HepG2 (cell line): ENCODE measurements at regions not wholly inside any gene's neighbourhood (a gene's known extent, or its start where the extent isn't known, plus 50 kb on each side); places are given as distances from the start of the nearest gene placed in this dataset.

Experiments used
- ATAC-seq: fragments of 200-7000 bp; cut with Tn5 transposase; 3 replicates; pipeline ENCODE4 v1.9.1; 2020; ENCODE audit warnings: mild to moderate bottlenecking, moderate library complexity
- BruUV-seq: library from RNA; stranded (reverse); fragments of 400-500 nt; replicated peaks from 2 replicates; lab custom pipeline; 2021; lab: Mats Ljungman, UMichigan
- CTCF ChIA-PET: fragments of 300-600 bp; formaldehyde crosslinking; extraction: SDS; loops from one replicate; lab custom pipeline; 2021; ENCODE audit warnings: low total read pairs, inconsistent platforms, low intra/inter-chr PET ratio; lab: Yijun Ruan, JAX
- POLR2A ChIA-PET: fragments of 350-600 bp; sonication (Branson Sonifier 250); formaldehyde crosslinking; loops from one replicate; lab custom pipeline; 2020; ENCODE audit warnings: antibody characterized with exemption, inconsistent platforms; lab: Yijun Ruan, JAX
- DNase-seq: peaks from one replicate; pipeline ENCODE4 v3.0.0-alpha.2; 2015; ENCODE audit warnings: low spot score
- FAIRE-seq: peaks from 3 replicates; lab custom pipeline; 2011; peaks lifted over from hg19 to GRCh38; lab: Jason Lieb, UNC
- H2AFZ ChIP-seq: one replicate; pipeline ENCODE4 v1.6.1; 2011; ENCODE audit warnings: low read length, inconsistent platforms
- H3K27ac ChIP-seq: fragments of 300-600 bp; 3 replicates; pipeline ENCODE4 v1.8.0; 2011; ENCODE audit warnings: mixed run types, mild to moderate bottlenecking, mixed read lengths, low read length, inconsistent platforms; ENCODE audit not compliant: insufficient read depth; ENCODE audit errors: extremely low read length
- H3K27me3 ChIP-seq, 2 experiments: fragments of 200-600 bp in 1 of 2; 2 replicates in 1 of 2; 3 replicates in 1 of 2; pipeline versions ENCODE4 v1.6.0 to v1.8.0; 2011; ENCODE audit warnings: low read length in 2 of 2, mild to moderate bottlenecking in 2 of 2, moderate library complexity in 2 of 2, inconsistent platforms in 1 of 2; ENCODE audit not compliant: insufficient read depth in 2 of 2, control insufficient read depth in 1 of 2
- H3K36me3 ChIP-seq, 2 experiments: fragments of 200-600 bp in 1 of 2; replicated peaks in 1 of 2; 2 replicates in 1 of 2; 3 replicates in 1 of 2; pipeline versions ENCODE4 v1.5.1 to v1.8.0; 2011; ENCODE audit warnings: low read length in 2 of 2, inconsistent platforms in 1 of 2; ENCODE audit not compliant: insufficient read depth in 2 of 2, control insufficient read depth in 1 of 2
- H3K4me1 ChIP-seq: 2 replicates; pipeline ENCODE4 v1.5.1; 2012; ENCODE audit warnings: low read length, inconsistent platforms; ENCODE audit not compliant: insufficient read depth
- H3K4me2 ChIP-seq: 2 replicates; pipeline ENCODE4 v1.6.0; 2011; ENCODE audit warnings: low read depth, low read length, inconsistent platforms
- H3K4me3 ChIP-seq, 3 experiments: fragments of 200-600 bp in 1 of 3; sonication (generic), shearing (Covaris generic) in 1 of 3; replicated peaks in 1 of 3; 2 replicates each; pipeline ENCODE4 v1.5.1; 2011 to 2016; ENCODE audit warnings: low read length in 3 of 3, inconsistent platforms in 2 of 3, low read depth in 2 of 3, mild to moderate bottlenecking in 2 of 3, control low read depth in 1 of 3, mixed read lengths in 1 of 3; ENCODE audit not compliant: insufficient read depth in 1 of 3
- H3K79me2 ChIP-seq: one replicate; pipeline ENCODE4 v1.6.1; 2011; ENCODE audit warnings: low read length, inconsistent platforms; ENCODE audit not compliant: insufficient read depth
- H3K9ac ChIP-seq: 2 replicates; pipeline ENCODE4 v1.6.0; 2011; ENCODE audit warnings: mild to moderate bottlenecking, low read depth, low read length, inconsistent platforms; ENCODE audit not compliant: insufficient read depth
- H3K9me3 ChIP-seq: 2 replicates; pipeline ENCODE4 v1.5.1; 2012; ENCODE audit warnings: mild to moderate bottlenecking, low read length
- H4K20me1 ChIP-seq: 2 replicates; pipeline ENCODE4 v1.6.0; 2011; ENCODE audit warnings: inconsistent platforms, mild to moderate bottlenecking, low read length, moderate library complexity; ENCODE audit not compliant: insufficient read depth
- GATA4 ChIP-seq: sonication (generic); IDR thresholded peaks from 2 replicates; pipeline ENCODE4 v1.6.1; 2016; ENCODE audit warnings: antibody characterized with exemption, low read depth, borderline replicate concordance
- SRF ChIP-seq: IDR thresholded peaks from 2 replicates; pipeline ENCODE4 v1.6.1; 2011; ENCODE audit warnings: mild to moderate bottlenecking, low read depth, low read length, moderate library complexity
- SYNCRIP ChIP-seq: fragments of 200-400 bp; formaldehyde crosslinking; IDR thresholded peaks from 2 replicates; pipeline ENCODE4 v1.6.1; 2018; ENCODE audit warnings: mild to moderate bottlenecking, low read depth, low read length; ENCODE audit not compliant: insufficient read depth
- ZC3H13 ChIP-seq: sonication (generic); formaldehyde crosslinking; IDR thresholded peaks from 2 replicates; pipeline ENCODE4 v1.8.1; 2023; ENCODE audit warnings: mild to moderate bottlenecking, missing genetic modification reagents, moderate library complexity
- ZFP1 ChIP-seq: IDR thresholded peaks from 2 replicates; pipeline ENCODE4 v1.6.1; 2016
- ZNF256 ChIP-seq: sonication (generic); formaldehyde crosslinking; conservative IDR thresholded peaks from 2 replicates; pipeline ENCODE4 v1.4.0; 2020; ENCODE audit warnings: missing genetic modification reagents
- ZUFSP ChIP-seq: sonication (generic); formaldehyde crosslinking; IDR thresholded peaks from 2 replicates; pipeline ENCODE4 v1.9.0; 2021; ENCODE audit warnings: missing genetic modification reagents, mild to moderate bottlenecking, borderline replicate concordance
- WGBS: methylation state at CpG from one replicate; pipeline ENCODE4 v1.1.6; 2017; ENCODE audit warnings: low lambda C conversion rate; 5-methylcytosine and 5-hydroxymethylcytosine counted together
- in situ Hi-C: cut with HindIII; loops from 2 replicates; pipeline ENCODE4 v1.10.0; 2017; ENCODE audit warnings: low pct_unique_long_range_greater_than_20kb; ENCODE audit not compliant: extremely low pct_ligation_motif_present
- intact Hi-C: fragments of 100-400 bp; cut with micrococcal nuclease; formaldehyde crosslinking; loops from one replicate; pipeline ENCODE4 v1.10.0; 2022; ENCODE audit not compliant: unreplicated experiment
- TF ChIP-seq, protein P1 (sequence below): fragments of 450-650 bp; IDR thresholded peaks from 2 replicates; pipeline ENCODE4 v1.6.1; 2016
- TF ChIP-seq, protein P2 (sequence below): sonication (generic); formaldehyde crosslinking; conservative IDR thresholded peaks from 2 replicates; pipeline ENCODE4 v1.4.0; 2020; ENCODE audit warnings: missing genetic modification reagents
- TF ChIP-seq, protein P3 (sequence below): sonication (generic); formaldehyde crosslinking; IDR thresholded peaks from 2 replicates; pipeline ENCODE4 v1.5.1; 2020; ENCODE audit warnings: missing genetic modification reagents, mild to moderate bottlenecking, borderline replicate concordance
- TF ChIP-seq, protein P4 (sequence below): sonication (generic); formaldehyde crosslinking; IDR thresholded peaks from 2 replicates; pipeline ENCODE4 v1.4.0; 2020; ENCODE audit warnings: mild to moderate bottlenecking, missing genetic modification reagents, borderline replicate concordance
- TF ChIP-seq, protein P5 (sequence below): sonication (generic); formaldehyde crosslinking; IDR thresholded peaks from 2 replicates; pipeline ENCODE4 v1.8.0; 2022; ENCODE audit warnings: mild to moderate bottlenecking, missing genetic modification reagents, moderate library complexity

GRCh38 chr6:134802426-134803058 lies 147.4 kb downstream of the ALDH8A1 start:
- H3K4me2 ChIP-seq = no peak overlapping the region
- no peak overlapping the region for H3K4me3 ChIP-seq
- H2AFZ ChIP-seq = no peak overlapping the region
- in situ Hi-C loops (no loop called here), intact Hi-C loops (no loop called here)
- no peaks in the 10 kb centered on the region for H3K36me3 ChIP-seq
- H3K27me3 ChIP-seq = no peaks in the 10 kb centered on the region
- BruUV-seq = no TSS peak
- FAIRE-seq (no peak), ATAC-seq (peak; percentile 64), DNase-seq (peak; percentile 21)
- no peaks in the 10 kb centered on the region for H3K79me2 ChIP-seq
- H4K20me1 ChIP-seq = no peaks in the 10 kb centered on the region
- H3K4me1 ChIP-seq = no peaks in the 10 kb centered on the region
- no peak overlapping the region for H3K27ac ChIP-seq
- CTCF ChIA-PET = no interaction called here
- WGBS = 23% methylated on average over 5 of the region's 5 CpGs
- no peaks in the 10 kb centered on the region for H3K9me3 ChIP-seq
- POLR2A ChIA-PET = no interaction called here
- no peak overlapping the region for H3K9ac ChIP-seq
- TF ChIP-seq, protein P1, sequence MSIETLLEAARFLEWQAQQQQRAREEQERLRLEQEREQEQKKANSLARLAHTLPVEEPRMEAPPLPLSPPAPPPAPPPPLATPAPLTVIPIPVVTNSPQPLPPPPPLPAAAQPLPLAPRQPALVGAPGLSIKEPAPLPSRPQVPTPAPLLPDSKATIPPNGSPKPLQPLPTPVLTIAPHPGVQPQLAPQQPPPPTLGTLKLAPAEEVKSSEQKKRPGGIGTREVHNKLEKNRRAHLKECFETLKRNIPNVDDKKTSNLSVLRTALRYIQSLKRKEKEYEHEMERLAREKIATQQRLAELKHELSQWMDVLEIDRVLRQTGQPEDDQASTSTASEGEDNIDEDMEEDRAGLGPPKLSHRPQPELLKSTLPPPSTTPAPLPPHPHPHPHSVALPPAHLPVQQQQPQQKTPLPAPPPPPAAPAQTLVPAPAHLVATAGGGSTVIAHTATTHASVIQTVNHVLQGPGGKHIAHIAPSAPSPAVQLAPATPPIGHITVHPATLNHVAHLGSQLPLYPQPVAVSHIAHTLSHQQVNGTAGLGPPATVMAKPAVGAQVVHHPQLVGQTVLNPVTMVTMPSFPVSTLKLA = peak; percentile 49; the same call in 1 of the 2 replicates
- TF ChIP-seq ZFP1 (CRISPR knock-in tag) = peak; percentile 59; the same call in 1 of the 2 replicates
- TF ChIP-seq, protein P2, sequence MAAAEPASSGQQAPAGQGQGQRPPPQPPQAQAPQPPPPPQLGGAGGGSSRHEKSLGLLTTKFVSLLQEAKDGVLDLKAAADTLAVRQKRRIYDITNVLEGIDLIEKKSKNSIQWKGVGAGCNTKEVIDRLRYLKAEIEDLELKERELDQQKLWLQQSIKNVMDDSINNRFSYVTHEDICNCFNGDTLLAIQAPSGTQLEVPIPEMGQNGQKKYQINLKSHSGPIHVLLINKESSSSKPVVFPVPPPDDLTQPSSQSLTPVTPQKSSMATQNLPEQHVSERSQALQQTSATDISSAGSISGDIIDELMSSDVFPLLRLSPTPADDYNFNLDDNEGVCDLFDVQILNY (CRISPR knock-in tag) = no peak
- TF ChIP-seq SRF = no peak
- TF ChIP-seq, protein P3, sequence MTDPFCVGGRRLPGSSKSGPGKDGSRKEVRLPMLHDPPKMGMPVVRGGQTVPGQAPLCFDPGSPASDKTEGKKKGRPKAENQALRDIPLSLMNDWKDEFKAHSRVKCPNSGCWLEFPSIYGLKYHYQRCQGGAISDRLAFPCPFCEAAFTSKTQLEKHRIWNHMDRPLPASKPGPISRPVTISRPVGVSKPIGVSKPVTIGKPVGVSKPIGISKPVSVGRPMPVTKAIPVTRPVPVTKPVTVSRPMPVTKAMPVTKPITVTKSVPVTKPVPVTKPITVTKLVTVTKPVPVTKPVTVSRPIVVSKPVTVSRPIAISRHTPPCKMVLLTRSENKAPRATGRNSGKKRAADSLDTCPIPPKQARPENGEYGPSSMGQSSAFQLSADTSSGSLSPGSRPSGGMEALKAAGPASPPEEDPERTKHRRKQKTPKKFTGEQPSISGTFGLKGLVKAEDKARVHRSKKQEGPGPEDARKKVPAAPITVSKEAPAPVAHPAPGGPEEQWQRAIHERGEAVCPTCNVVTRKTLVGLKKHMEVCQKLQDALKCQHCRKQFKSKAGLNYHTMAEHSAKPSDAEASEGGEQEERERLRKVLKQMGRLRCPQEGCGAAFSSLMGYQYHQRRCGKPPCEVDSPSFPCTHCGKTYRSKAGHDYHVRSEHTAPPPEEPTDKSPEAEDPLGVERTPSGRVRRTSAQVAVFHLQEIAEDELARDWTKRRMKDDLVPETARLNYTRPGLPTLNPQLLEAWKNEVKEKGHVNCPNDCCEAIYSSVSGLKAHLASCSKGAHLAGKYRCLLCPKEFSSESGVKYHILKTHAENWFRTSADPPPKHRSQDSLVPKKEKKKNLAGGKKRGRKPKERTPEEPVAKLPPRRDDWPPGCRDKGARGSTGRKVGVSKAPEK = no peak
- no peak for TF ChIP-seq ZUFSP (CRISPR knock-in tag)
- TF ChIP-seq SYNCRIP = no peak
- TF ChIP-seq, protein P4, sequence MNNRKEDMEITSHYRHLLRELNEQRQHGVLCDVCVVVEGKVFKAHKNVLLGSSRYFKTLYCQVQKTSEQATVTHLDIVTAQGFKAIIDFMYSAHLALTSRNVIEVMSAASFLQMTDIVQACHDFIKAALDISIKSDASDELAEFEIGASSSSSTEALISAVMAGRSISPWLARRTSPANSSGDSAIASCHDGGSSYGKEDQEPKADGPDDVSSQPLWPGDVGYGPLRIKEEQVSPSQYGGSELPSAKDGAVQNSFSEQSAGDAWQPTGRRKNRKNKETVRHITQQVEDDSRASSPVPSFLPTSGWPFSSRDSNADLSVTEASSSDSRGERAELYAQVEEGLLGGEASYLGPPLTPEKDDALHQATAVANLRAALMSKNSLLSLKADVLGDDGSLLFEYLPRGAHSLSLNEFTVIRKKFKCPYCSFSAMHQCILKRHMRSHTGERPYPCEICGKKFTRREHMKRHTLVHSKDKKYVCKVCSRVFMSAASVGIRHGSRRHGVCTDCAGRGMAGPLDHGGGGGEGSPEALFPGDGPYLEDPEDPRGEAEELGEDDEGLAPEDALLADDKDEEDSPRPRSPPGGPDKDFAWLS (CRISPR knock-in tag) = no peak
- no peak for TF ChIP-seq ZNF256 (CRISPR knock-in tag)
- no peak for TF ChIP-seq ZC3H13 (CRISPR knock-in tag)
- TF ChIP-seq, protein P5, sequence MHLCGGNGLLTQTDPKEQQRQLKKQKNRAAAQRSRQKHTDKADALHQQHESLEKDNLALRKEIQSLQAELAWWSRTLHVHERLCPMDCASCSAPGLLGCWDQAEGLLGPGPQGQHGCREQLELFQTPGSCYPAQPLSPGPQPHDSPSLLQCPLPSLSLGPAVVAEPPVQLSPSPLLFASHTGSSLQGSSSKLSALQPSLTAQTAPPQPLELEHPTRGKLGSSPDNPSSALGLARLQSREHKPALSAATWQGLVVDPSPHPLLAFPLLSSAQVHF (CRISPR knock-in tag) = no peak
- TF ChIP-seq GATA4 = no peak
